NCI-H187 treated with DMSO at 0.1 percent for 48 hours (cell line): ENCODE measurements at regions not wholly inside any gene's neighbourhood (a gene's known extent, or its start where the extent isn't known, plus 50 kb on each side); places are given as distances from the start of the nearest gene placed in this dataset.
"Not testable (repeated sequence)": the region's sequence is repeated elsewhere in the genome, so short reads cannot be mapped to it uniquely, and the experiment has no call there.

Experiments used
- DNase-seq: peaks from one replicate; lab custom pipeline; 2025; lab: John Stamatoyannopoulos, UW

GRCh38 chr1:88544195-88544594 lies 139.9 kb upstream of the PKN2 start:
- no peak for DNase-seq

- no peak for DNase-seq
Measured at GRCh38 chr1:88549536-88549935, 134.5 kb upstream of the PKN2 start.

- DNase-seq: no peak
Measured at GRCh38 chr1:88552226-88552625, 131.8 kb upstream of the PKN2 start.

GRCh38 chr1:88557014-88557413 lies 127.1 kb upstream of the PKN2 start:
- DNase-seq: no peak

GRCh38 chr1:88560621-88561020 lies 123.5 kb upstream of the PKN2 start:
- DNase-seq: no peak

GRCh38 chr1:88562991-88563390 lies 121.1 kb upstream of the PKN2 start:
- DNase-seq: no peak

GRCh38 chr1:88566615-88567387 lies 117.3 kb upstream of the PKN2 start:
- DNase-seq: no peak

- DNase-seq: no peak
Measured at GRCh38 chr1:88571506-88571905, 112.6 kb upstream of the PKN2 start.

- no peak for DNase-seq
Measured at GRCh38 chr1:88579598-88579997, 104.5 kb upstream of the PKN2 start.

- no peak for DNase-seq
Measured at GRCh38 chr1:88581703-88582102, 102.4 kb upstream of the PKN2 start.

- no peak for DNase-seq
Measured at GRCh38 chr1:88593358-88593757, 90.7 kb upstream of the PKN2 start.

GRCh38 chr1:88595355-88596002 lies 88.6 kb upstream of the PKN2 start:
- DNase-seq: no peak

- DNase-seq: not testable (repeated sequence)
Measured at GRCh38 chr1:88597973-88598372, 86.1 kb upstream of the PKN2 start.

- no peak for DNase-seq
Measured at GRCh38 chr1:88608139-88608943, 75.7 kb upstream of the PKN2 start.

- DNase-seq: no peak
Measured at GRCh38 chr1:88609051-88609450, 75.0 kb upstream of the PKN2 start.

- no peak for DNase-seq
Measured at GRCh38 chr1:88610687-88611086, 73.4 kb upstream of the PKN2 start.

GRCh38 chr1:88612292-88612691 lies 71.8 kb upstream of the PKN2 start:
- no peak for DNase-seq

- DNase-seq: no peak
Measured at GRCh38 chr1:88612773-88613172, 71.3 kb upstream of the PKN2 start.

- DNase-seq: no peak
Measured at GRCh38 chr1:88618331-88618730, 65.7 kb upstream of the PKN2 start.

GRCh38 chr1:88623101-88623500 lies 61.0 kb upstream of the PKN2 start:
- not testable (repeated sequence) for DNase-seq
